CD14-positive monocyte (primary cell): ENCODE measurements at regions not wholly inside any gene's neighbourhood (a gene's known extent, or its start where the extent isn't known, plus 50 kb on each side); places are given as distances from the start of the nearest gene placed in this dataset.

Source experiments
- DNase-seq, 3 donors: peaks; one replicate each; pipeline ENCODE4 v3.0.0-alpha.2; 2011 to 2022
- H2AFZ ChIP-seq: 2 replicates; pipeline ENCODE4 v1.6.0; 2012; ENCODE audit warnings: mild to moderate bottlenecking, low read depth, low read length, inconsistent platforms; ENCODE audit not compliant: insufficient read depth, poor library complexity, severe bottlenecking
- H3K27ac ChIP-seq, 2 donors: 1 replicate in 1 of 2; 2 replicates in 1 of 2; pipeline ENCODE4 v1.5.1; 2012 to 2013; ENCODE audit warnings: low read length in 2 of 2, control low read depth in 1 of 2, inconsistent platforms in 1 of 2, low read depth in 1 of 2, mild to moderate bottlenecking in 1 of 2
- H3K27me3 ChIP-seq, 2 donors: one replicate each; pipeline versions ENCODE4 v1.6.0 to v1.6.1; 2011 to 2013; ENCODE audit warnings: low read length in 2 of 2; ENCODE audit not compliant: control insufficient read depth in 2 of 2, insufficient read depth in 2 of 2
- H3K36me3 ChIP-seq, 2 donors: replicated peaks in 1 of 2; 1 replicate in 1 of 2; 2 replicates in 1 of 2; pipeline versions ENCODE4 v1.5.1 to v1.6.1; 2012 to 2013; ENCODE audit warnings: low read length in 2 of 2, control low read depth in 1 of 2, inconsistent platforms in 1 of 2, mild to moderate bottlenecking in 1 of 2; ENCODE audit not compliant: insufficient read depth in 2 of 2, control insufficient read depth in 1 of 2
- H3K4me1 ChIP-seq, 2 donors: 1 replicate in 1 of 2; 2 replicates in 1 of 2; pipeline versions ENCODE4 v1.5.1 to v1.6.1; 2012 to 2013; ENCODE audit warnings: low read length in 2 of 2, control low read depth in 1 of 2, inconsistent platforms in 1 of 2, mild to moderate bottlenecking in 1 of 2, moderate library complexity in 1 of 2; ENCODE audit not compliant: insufficient read depth in 2 of 2, control insufficient read depth in 1 of 2
- H3K4me2 ChIP-seq: replicated peaks from 2 replicates; pipeline ENCODE3; 2012; ENCODE audit warnings: low read length, moderate library complexity, mild to moderate bottlenecking; ENCODE audit not compliant: poor library complexity, severe bottlenecking; ENCODE audit errors: extremely low read depth
- H3K4me3 ChIP-seq, 3 experiments: fragments of 200-600 bp in 1 of 3; sonication (generic) in 1 of 3; replicated peaks in 1 of 3; 1 replicate in 2 of 3; 2 replicates in 1 of 3; pipeline ENCODE4 v1.5.1; 2011 to 2013; ENCODE audit warnings: low read length in 3 of 3, mild to moderate bottlenecking in 3 of 3, control low read depth in 2 of 3, low read depth in 2 of 3, inconsistent platforms in 1 of 3, moderate library complexity in 1 of 3
- H3K79me2 ChIP-seq: 2 replicates; pipeline ENCODE4 v1.6.0; 2012; ENCODE audit warnings: mild to moderate bottlenecking, control low read depth, inconsistent platforms, low read length, moderate library complexity; ENCODE audit not compliant: insufficient read depth
- H3K9ac ChIP-seq: 2 replicates; pipeline ENCODE4 v1.6.0; 2017; ENCODE audit warnings: low read length, mild to moderate bottlenecking; ENCODE audit not compliant: insufficient read depth, poor library complexity, severe bottlenecking
- H3K9me3 ChIP-seq, 2 donors: replicated peaks in 1 of 2; 1 replicate in 1 of 2; 2 replicates in 1 of 2; pipeline versions ENCODE4 v1.5.1 to v1.6.1; 2012 to 2013; ENCODE audit warnings: low read length in 2 of 2, control low read depth in 1 of 2; ENCODE audit not compliant: control insufficient read depth in 1 of 2, insufficient read depth in 1 of 2
- H4K20me1 ChIP-seq: 2 replicates; pipeline ENCODE4 v1.6.0; 2012; ENCODE audit warnings: mild to moderate bottlenecking, low read length, control low read depth, moderate library complexity; ENCODE audit not compliant: insufficient read depth
- H3K27ac Mint-ChIP-seq, 7 donors: one replicate each; pipeline ENCODE4 v1.8.0; 2020; ENCODE audit warnings: mild to moderate bottlenecking in 7 of 7, mixed read lengths in 7 of 7, moderate library complexity in 6 of 7, inconsistent platforms in 2 of 7
- H3K27me3 Mint-ChIP-seq, 3 donors: one replicate each; pipeline ENCODE4 v1.8.0; 2021 to 2022; ENCODE audit warnings: low read depth in 3 of 3, mild to moderate bottlenecking in 3 of 3, mixed read lengths in 3 of 3, moderate library complexity in 3 of 3, inconsistent platforms in 1 of 3
- H3K36me3 Mint-ChIP-seq, 2 donors: one replicate each; pipeline ENCODE4 v1.8.0; 2020; ENCODE audit warnings: mixed read lengths in 2 of 2, inconsistent platforms in 1 of 2, mild to moderate bottlenecking in 1 of 2
- H3K4me1 Mint-ChIP-seq: one replicate; pipeline ENCODE4 v1.8.0; 2020; ENCODE audit warnings: mild to moderate bottlenecking, mixed read lengths
- H3K4me3 Mint-ChIP-seq, 2 donors: one replicate each; pipeline ENCODE4 v1.8.0; 2020; ENCODE audit warnings: mild to moderate bottlenecking in 2 of 2, mixed read lengths in 2 of 2, moderate library complexity in 1 of 2
- H3K9me3 Mint-ChIP-seq, 7 donors: one replicate each; pipeline ENCODE4 v1.8.0; 2020 to 2022; ENCODE audit warnings: mixed read lengths in 7 of 7, mild to moderate bottlenecking in 6 of 7, moderate library complexity in 6 of 7, inconsistent platforms in 2 of 7
- CTCF ChIP-seq: fragments of 200-600 bp; IDR thresholded peaks from one replicate; pipeline ENCODE4 v1.8.0; 2022; ENCODE audit warnings: antibody characterized with exemption, mild to moderate bottlenecking
- WGBS: methylation state at CpG from one replicate; pipeline ENCODE4 v1.1.5; 2013; ENCODE audit warnings: missing lambda C conversion rate; ENCODE audit not compliant: insufficient coverage; 5-methylcytosine and 5-hydroxymethylcytosine counted together
- intact Hi-C, 2 donors: fragments of 100-400 bp; cut with micrococcal nuclease; formaldehyde crosslinking; loops; one replicate each; pipeline versions ENCODE4 v1.15.0 to v1.15.1; 2023

- no peaks in the 10 kb centered on the region for H3K27me3 Mint-ChIP-seq
- no peak overlapping the region for H3K27ac ChIP-seq
- TF ChIP-seq CTCF: no peak
Observed at GRCh38 chr10:121148921-121149320, 297.8 kb downstream of the WDR11 start.

DNA sequence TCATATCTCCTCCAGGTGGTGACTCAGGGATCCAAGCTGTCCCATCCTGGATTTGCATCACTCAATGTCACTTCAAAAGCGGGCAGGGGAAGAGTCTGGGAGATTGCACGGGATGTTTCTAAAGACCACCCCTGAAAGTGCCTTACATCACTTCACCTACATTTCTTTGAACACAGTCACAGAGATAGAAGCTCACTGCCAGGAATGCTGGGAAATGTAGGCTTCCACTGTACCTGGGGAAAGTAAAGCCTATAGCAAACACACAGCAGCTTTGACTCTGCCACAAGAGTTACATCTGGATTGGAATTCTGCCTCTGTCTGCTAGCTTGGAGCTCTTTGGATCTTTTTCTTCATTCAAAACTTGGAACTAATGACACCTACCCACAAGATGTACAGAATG lies 300.9 kb downstream of the WDR11 start:
- Mint-ChIP-seq H3K9me3 (peaks cover 6 to 15% (median 8%) of the 10 kb centered on the region in 7 donors), H3K4me1 (no peaks in the 10 kb centered on the region), H3K27ac (no peak overlapping the region), H3K36me3 (no peaks in the 10 kb centered on the region), H3K27me3 (peaks cover 0 to 4% (median 0%) of the 10 kb centered on the region in 3 donors), H3K4me3 (no peak overlapping the region)
- Histone ChIP-seq H3K79me2 (no peaks in the 10 kb centered on the region), H3K4me2 (no peak overlapping the region), H4K20me1 (no peaks in the 10 kb centered on the region), H3K4me3 (no peak overlapping the region), H3K27me3 (no peaks in the 10 kb centered on the region), H3K9ac (no peak overlapping the region), H3K36me3 (no peaks in the 10 kb centered on the region), H3K4me1 (no peaks in the 10 kb centered on the region), H3K9me3 (no peaks in the 10 kb centered on the region), H2AFZ (no peak overlapping the region), H3K27ac (no peak overlapping the region)
- intact Hi-C loops: no loop called here
- no peak for TF ChIP-seq CTCF
- WGBS: no CpG with 5 or more reads among the region's 2 CpGs
- DNase-seq: no peak

More at GRCh38 chr10:121148921-121149320, 297.8 kb downstream of the WDR11 start:
- Histone ChIP-seq H3K4me1 (no peaks in the 10 kb centered on the region), H3K27me3 (no peaks in the 10 kb centered on the region), H3K9me3 (peaks cover 2 to 17% of the 10 kb centered on the region in 2 donors), H3K36me3 (no peaks in the 10 kb centered on the region), H3K9ac (no peak overlapping the region), H3K4me3 (no peak overlapping the region), H3K4me2 (no peak overlapping the region), H4K20me1 (no peaks in the 10 kb centered on the region), H2AFZ (no peak overlapping the region), H3K79me2 (no peaks in the 10 kb centered on the region)
- no peak overlapping the region for H3K4me3 Mint-ChIP-seq
- H3K4me1 Mint-ChIP-seq: no peaks in the 10 kb centered on the region
- intact Hi-C loops: no loop called here
- no peaks in the 10 kb centered on the region for H3K36me3 Mint-ChIP-seq
- H3K27ac Mint-ChIP-seq: no peak overlapping the region
- no peak for DNase-seq
- H3K9me3 Mint-ChIP-seq: peaks cover 10 to 33% (median 18%) of the 10 kb centered on the region in 7 donors
- 92% methylated on average over 9 of the region's 13 CpGs for WGBS
